RWPE2 (cell line): ENCODE measurements at regions not wholly inside any gene's neighbourhood (a gene's known extent, or its start where the extent isn't known, plus 50 kb on each side); places are given as distances from the start of the nearest gene placed in this dataset.

Source experiments
- ATAC-seq: fragments of 200-7000 bp; cut with Tn5 transposase; 3 replicates; pipeline ENCODE4 v1.9.1; 2021; ENCODE audit warnings: low read depth
- DNase-seq: peaks from one replicate; pipeline ENCODE4 v3.0.0-alpha.2; 2020; ENCODE audit warnings: low spot score
- H3K27ac ChIP-seq: fragments of 450-650 bp; 2 replicates; pipeline ENCODE4 v1.5.1; 2017; ENCODE audit warnings: mild to moderate bottlenecking; ENCODE audit not compliant: poor library complexity, severe bottlenecking
- H3K27me3 ChIP-seq: fragments of 250-450 bp; sonication (Bioruptor Pico); 2 replicates; pipeline ENCODE4 v1.5.1; 2021; ENCODE audit warnings: mild to moderate bottlenecking, moderate library complexity; ENCODE audit not compliant: insufficient read depth, poor library complexity, severe bottlenecking
- H3K36me3 ChIP-seq: fragments of 250-450 bp; sonication (Bioruptor Pico); 2 replicates; pipeline ENCODE4 v1.5.1; 2020; ENCODE audit warnings: low read depth, mild to moderate bottlenecking, moderate library complexity
- H3K4me1 ChIP-seq: fragments of 250-450 bp; sonication (Bioruptor Pico); 2 replicates; pipeline ENCODE4 v1.5.1; 2021; ENCODE audit warnings: mild to moderate bottlenecking, moderate library complexity; ENCODE audit not compliant: insufficient read depth, poor library complexity, severe bottlenecking
- H3K4me3 ChIP-seq: fragments of 250-450 bp; sonication (Bioruptor Pico); 2 replicates; pipeline ENCODE4 v1.5.1; 2021; ENCODE audit warnings: mild to moderate bottlenecking, moderate library complexity; ENCODE audit not compliant: severe bottlenecking
- H3K9me3 ChIP-seq: fragments of 250-450 bp; sonication (Bioruptor Pico); 2 replicates; pipeline ENCODE4 v1.5.1; 2021; ENCODE audit warnings: mild to moderate bottlenecking, moderate library complexity; ENCODE audit not compliant: severe bottlenecking
- TF ChIP-seq, protein P1 (sequence below): fragments of 450-650 bp; IDR thresholded peaks from one replicate; pipeline ENCODE4 v1.5.1; 2017; ENCODE audit warnings: mild to moderate bottlenecking, moderate library complexity; ENCODE audit not compliant: poor library complexity, severe bottlenecking

DNA sequence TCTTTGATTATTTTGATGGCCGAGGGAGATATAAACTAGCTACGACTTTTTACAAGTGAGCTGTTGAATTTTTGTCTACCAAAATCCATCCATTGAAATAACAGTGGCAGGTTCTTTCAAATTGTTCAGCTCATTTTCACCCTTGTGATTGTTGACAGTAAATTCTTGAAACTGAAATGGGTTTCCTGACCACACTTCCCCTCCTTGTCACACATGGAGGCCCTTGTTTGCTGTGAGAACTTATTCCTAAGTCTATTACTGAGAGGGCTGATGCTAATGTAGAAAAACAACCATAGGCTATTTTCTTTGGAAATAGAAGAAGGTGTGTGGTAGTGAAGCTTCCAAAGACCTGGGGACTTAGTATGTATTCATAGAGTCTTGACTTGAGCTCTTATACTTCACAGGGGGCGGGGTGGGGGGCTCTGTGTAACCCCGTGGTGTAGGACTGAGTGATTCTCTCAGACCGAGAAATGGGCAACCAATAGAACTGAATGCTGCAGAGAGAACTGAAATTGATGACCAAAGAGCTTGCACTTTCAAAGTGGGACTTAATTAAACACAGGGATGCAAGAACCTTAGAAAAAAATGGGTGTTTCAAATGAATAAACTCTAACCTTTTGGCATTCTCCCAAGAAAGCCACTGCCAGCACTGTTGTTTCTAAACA lies 718.9 kb downstream of the CCSER2 start:
- H3K36me3 ChIP-seq: no peaks in the 10 kb centered on the region
- no peaks in the 10 kb centered on the region for H3K4me1 ChIP-seq
- TF ChIP-seq, protein P1, sequence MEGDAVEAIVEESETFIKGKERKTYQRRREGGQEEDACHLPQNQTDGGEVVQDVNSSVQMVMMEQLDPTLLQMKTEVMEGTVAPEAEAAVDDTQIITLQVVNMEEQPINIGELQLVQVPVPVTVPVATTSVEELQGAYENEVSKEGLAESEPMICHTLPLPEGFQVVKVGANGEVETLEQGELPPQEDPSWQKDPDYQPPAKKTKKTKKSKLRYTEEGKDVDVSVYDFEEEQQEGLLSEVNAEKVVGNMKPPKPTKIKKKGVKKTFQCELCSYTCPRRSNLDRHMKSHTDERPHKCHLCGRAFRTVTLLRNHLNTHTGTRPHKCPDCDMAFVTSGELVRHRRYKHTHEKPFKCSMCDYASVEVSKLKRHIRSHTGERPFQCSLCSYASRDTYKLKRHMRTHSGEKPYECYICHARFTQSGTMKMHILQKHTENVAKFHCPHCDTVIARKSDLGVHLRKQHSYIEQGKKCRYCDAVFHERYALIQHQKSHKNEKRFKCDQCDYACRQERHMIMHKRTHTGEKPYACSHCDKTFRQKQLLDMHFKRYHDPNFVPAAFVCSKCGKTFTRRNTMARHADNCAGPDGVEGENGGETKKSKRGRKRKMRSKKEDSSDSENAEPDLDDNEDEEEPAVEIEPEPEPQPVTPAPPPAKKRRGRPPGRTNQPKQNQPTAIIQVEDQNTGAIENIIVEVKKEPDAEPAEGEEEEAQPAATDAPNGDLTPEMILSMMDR: no peak

DNA sequence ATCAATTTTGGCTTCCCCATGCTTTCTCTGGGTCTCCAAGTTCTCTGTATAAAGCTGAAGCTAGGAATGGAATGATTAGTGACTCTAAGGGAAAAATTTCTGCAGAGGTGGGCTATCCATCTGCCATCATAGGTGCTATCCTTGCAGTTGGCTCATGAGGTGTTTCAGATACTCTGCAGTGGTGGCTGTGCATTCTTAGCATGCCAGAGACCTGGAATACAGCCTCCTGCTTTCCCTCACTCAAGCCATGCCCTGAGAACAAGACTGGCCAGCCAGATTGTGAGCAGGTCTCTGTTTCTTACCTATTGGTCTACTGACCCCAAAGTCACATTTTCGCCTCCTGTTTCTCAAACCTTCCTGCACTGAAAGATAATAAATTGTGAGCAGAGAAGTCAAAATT lies 719.6 kb downstream of the CCSER2 start:
- H3K27ac ChIP-seq: no peak overlapping the region
- no peak overlapping the region for H3K4me3 ChIP-seq
- no peaks in the 10 kb centered on the region for H3K9me3 ChIP-seq
- DNase-seq (no peak), ATAC-seq (no peak)
- H3K4me1 ChIP-seq: no peaks in the 10 kb centered on the region
- no peaks in the 10 kb centered on the region for H3K27me3 ChIP-seq
- H3K36me3 ChIP-seq: no peaks in the 10 kb centered on the region
- TF ChIP-seq, protein P1: no peak

More for the DNA sequence above, 718.9 kb downstream of the CCSER2 start:
- Histone ChIP-seq H3K4me3 (no peak overlapping the region), H3K27me3 (no peaks in the 10 kb centered on the region), H3K9me3 (no peaks in the 10 kb centered on the region), H3K27ac (no peak overlapping the region)
- no peak for DNase-seq
- ATAC-seq: no peak

DNA sequence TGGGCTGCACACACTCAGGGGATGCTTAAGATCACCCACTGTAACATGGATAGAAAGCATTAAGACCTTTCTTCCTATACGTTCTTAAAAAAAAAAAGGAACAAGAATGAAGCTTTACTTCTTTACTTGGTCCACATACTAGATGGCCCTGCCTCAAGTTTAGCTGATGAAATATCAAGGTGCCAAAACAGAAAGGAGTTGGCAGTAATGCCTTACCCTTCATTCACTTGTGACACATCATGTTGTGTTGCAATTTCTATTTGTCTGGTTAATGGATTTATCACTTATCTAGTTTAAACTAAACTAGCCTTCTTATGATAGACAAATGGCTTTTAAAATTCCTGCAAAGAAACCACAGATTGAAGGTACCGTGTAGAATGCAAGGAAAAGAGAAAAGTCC lies 720.3 kb downstream of the CCSER2 start:
- no peak for DNase-seq
- H3K4me3 ChIP-seq: no peak overlapping the region
- no peak overlapping the region for H3K27ac ChIP-seq
- ATAC-seq: no peak
- no peaks in the 10 kb centered on the region for H3K4me1 ChIP-seq
- TF ChIP-seq, protein P1: no peak
- no peaks in the 10 kb centered on the region for H3K27me3 ChIP-seq
- H3K9me3 ChIP-seq: no peaks in the 10 kb centered on the region
- no peaks in the 10 kb centered on the region for H3K36me3 ChIP-seq

DNA sequence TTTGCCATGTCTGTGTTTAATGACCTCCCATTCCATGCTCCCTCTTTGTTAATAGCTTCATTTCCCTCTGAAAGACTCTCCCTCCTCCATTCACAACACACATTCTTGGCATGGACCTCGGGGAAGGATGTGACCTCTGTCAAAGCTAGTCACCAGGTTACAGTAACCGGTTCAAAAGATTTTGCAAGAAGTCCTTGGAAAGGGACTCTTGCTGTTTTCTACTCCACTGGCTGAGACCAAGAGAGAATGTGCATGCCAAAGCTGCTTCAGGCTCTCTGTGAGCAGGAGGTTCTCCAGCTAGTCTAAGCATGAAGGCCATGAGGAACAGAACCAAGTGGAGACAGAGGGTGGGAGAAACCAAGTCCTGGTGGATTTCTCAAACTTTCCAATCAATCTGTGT lies 732.6 kb downstream of the CCSER2 start:
- TF ChIP-seq, protein P1: no peak
- Histone ChIP-seq H3K4me1 (no peaks in the 10 kb centered on the region), H3K27ac (no peak overlapping the region), H3K9me3 (peaks cover 2% of the 10 kb centered on the region), H3K36me3 (no peaks in the 10 kb centered on the region), H3K27me3 (no peaks in the 10 kb centered on the region), H3K4me3 (no peak overlapping the region)
- ATAC-seq (no peak), DNase-seq (no peak)

DNA sequence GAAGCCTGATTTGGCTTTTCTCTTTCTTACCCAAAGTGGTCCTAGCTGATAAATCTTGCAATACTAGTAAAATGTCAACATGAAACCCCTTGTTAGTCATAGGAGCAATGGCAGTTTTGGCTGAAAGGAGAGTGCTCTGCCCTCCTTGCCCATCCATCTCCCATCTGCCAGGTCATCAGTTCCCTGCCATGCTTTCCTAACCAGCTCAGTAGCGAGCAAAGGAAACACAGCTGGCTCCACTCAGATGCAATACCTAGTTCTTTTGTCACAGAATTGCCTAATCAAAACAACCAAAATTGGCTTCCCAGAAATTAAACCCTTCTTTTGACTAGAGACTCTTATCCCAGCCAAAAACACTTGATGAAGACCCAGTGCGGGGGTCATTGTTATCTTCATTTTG lies 733.0 kb downstream of the CCSER2 start:
- TF ChIP-seq, protein P1: no peak
- H3K27me3 ChIP-seq: no peaks in the 10 kb centered on the region
- H3K36me3 ChIP-seq: no peaks in the 10 kb centered on the region
- DNase-seq (no peak), ATAC-seq (no peak)
- no peaks in the 10 kb centered on the region for H3K4me1 ChIP-seq
- no peak overlapping the region for H3K4me3 ChIP-seq
- no peak overlapping the region for H3K27ac ChIP-seq
- peaks cover 2% of the 10 kb centered on the region for H3K9me3 ChIP-seq
